ENCODE measurements at regions not wholly inside any gene's neighbourhood (a gene's known extent, or its start where the extent isn't known, plus 50 kb on each side); places are given as distances from the start of the nearest gene placed in this dataset.

DNA sequence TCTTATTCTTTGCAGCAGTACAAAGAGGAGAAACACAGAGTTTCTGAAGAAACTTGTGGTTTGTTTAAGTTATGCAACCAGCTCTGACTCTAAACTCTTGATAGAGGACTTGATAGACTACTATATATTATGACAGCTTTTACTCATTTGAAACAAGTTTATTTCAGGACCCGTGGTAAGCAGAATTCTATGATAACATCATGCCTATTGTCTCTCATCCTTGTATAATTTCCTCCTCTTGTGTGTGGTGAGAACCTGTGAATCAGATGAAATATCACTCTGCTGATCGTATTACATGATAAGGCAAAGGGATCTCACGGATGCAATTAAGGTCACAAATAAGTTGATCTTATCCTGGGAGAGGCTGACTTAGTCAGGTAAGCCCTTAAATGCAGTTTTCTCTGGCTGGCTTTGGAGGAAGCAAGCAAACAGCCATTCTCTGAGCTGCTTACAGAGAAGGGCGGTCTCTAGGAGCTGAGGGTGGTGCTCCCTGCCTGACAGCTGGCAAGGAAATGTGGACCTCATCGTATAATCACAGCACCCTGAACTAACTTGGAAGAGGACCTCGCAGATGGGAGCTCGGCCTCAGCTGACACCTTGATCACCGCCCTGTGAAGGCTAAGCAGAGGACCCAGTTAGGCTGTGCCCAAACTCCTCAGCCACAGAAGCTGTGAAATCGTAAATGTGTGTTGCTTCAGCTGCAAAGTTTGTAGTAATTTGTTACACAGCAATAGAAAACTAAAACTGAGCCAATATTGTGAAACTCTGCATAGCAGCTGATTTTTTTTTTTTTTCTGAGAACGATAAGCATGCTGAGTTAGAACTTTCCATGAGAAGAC is 151.1 kb upstream of the DPT start:
- ChIA-PET CTCF (interaction anchor here (1.0 kb wide), 1 partner anchor 15 kb away, joined by 3 read pairs; no protein-coding TSS in a partner anchor), POLR2A (interaction anchor here (0.6 kb wide), 1 partner anchor 233 kb away, joined by 3 read pairs; no protein-coding TSS in a partner anchor)
- Mint-ChIP-seq H3K4me3 (no peak overlapping the region), H3K27ac (no peak overlapping the region), H3K36me3 (ENCODE audit: low read depth) (no peaks in the 10 kb centered on the region), H3K4me1 (no peaks in the 10 kb centered on the region), H3K9me3 (ENCODE audit: low read depth) (peaks cover 6% of the 10 kb centered on the region), H3K27me3 (peaks cover 3% of the 10 kb centered on the region)
- ATAC-seq (no peak), DNase-seq (no peak)
- intact Hi-C loops (cut with DNase I, micrococcal nuclease): no loop called here

- ATAC-seq (no peak), DNase-seq (no peak)
- H3K27ac Mint-ChIP-seq: no peak overlapping the region
- H3K27me3 Mint-ChIP-seq: peaks cover 3% of the 10 kb centered on the region
- no peaks in the 10 kb centered on the region for H3K36me3 Mint-ChIP-seq (ENCODE audit: low read depth)
- H3K4me3 Mint-ChIP-seq: no peak overlapping the region
- CTCF ChIA-PET: no interaction called here
- peaks cover 6% of the 10 kb centered on the region for H3K9me3 Mint-ChIP-seq (ENCODE audit: low read depth)
- intact Hi-C loops (cut with DNase I, micrococcal nuclease): no loop called here
- no peaks in the 10 kb centered on the region for H3K4me1 Mint-ChIP-seq
- POLR2A ChIA-PET: no interaction called here
Measured at GRCh38 chr1:168881656-168882260, 152.8 kb upstream of the DPT start.

GRCh38 chr1:168887381-168887780 is 158.4 kb upstream of the DPT start:
- ChIA-PET POLR2A (interaction anchor here (0.6 kb wide), 1 partner anchor 454 kb away, joined by 3 read pairs; no protein-coding TSS in a partner anchor), CTCF (no interaction called here)
- ATAC-seq (no peak), DNase-seq (no peak)
- H3K36me3 Mint-ChIP-seq (ENCODE audit: low read depth): no peaks in the 10 kb centered on the region
- intact Hi-C loops (cut with DNase I, micrococcal nuclease): no loop called here
- H3K27ac Mint-ChIP-seq: no peak overlapping the region
- H3K9me3 Mint-ChIP-seq (ENCODE audit: low read depth): peaks cover 6% of the 10 kb centered on the region
- H3K4me3 Mint-ChIP-seq: no peak overlapping the region
- no peaks in the 10 kb centered on the region for H3K4me1 Mint-ChIP-seq
- peaks cover 7% of the 10 kb centered on the region for H3K27me3 Mint-ChIP-seq

DNA sequence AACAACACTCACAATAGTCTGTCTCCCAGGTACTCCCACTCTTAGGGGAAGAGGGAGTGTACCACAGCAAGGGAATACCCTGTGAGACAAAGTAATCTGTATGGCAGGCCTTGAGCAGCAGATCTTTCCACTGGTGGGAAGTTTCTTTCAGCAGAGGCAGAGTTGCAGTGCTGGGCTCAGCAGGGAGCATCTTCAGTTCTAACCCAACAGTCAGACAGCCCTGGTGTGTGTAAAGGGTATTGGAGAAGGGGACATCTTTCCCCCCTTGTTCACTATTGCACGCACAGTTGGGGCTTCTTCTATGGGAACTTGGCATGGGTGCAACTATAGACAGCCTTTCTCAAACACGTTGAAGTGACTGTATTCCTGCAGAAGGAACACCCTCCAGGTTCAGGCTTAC is 159.4 kb upstream of the DPT start:
- no peak overlapping the region for H3K4me3 Mint-ChIP-seq
- H3K9me3 Mint-ChIP-seq (ENCODE audit: low read depth): peaks cover 6% of the 10 kb centered on the region
- DNase-seq (no peak), ATAC-seq (no peak)
- intact Hi-C loops (cut with DNase I, micrococcal nuclease): no loop called here
- peaks cover 14% of the 10 kb centered on the region for H3K27me3 Mint-ChIP-seq
- ChIA-PET POLR2A (no interaction called here), CTCF (interaction anchor here (0.8 kb wide), 1 partner anchor 49 kb away, joined by 4 read pairs; no protein-coding TSS in a partner anchor)
- H3K4me1 Mint-ChIP-seq: no peaks in the 10 kb centered on the region
- H3K27ac Mint-ChIP-seq: no peak overlapping the region
- H3K36me3 Mint-ChIP-seq (ENCODE audit: low read depth): no peaks in the 10 kb centered on the region

DNA sequence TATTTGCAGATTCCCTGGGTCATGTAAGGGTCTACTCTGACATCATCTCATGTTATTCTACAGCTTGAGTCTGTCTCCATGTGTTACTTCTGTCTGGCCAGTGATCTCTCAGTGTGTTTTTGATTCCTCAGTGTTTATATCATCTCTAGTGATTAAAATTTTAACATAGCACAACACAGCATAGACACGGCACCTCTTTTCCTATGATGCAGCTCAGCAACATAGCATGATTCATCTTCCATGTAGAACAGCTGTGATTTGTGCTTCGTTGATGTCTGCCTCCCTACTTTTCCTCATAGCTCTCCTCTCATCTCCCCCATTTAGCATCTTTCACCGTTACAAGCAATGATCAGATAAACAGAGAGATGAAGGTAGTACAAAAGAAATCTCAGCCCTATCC is 163.9 kb upstream of the DPT start:
- no peak for DNase-seq
- no peak overlapping the region for H3K27ac Mint-ChIP-seq
- POLR2A ChIA-PET: no interaction called here
- no peaks in the 10 kb centered on the region for H3K36me3 Mint-ChIP-seq (ENCODE audit: low read depth)
- H3K4me3 Mint-ChIP-seq: no peak overlapping the region
- peaks cover 33% of the 10 kb centered on the region for H3K27me3 Mint-ChIP-seq
- no peak for ATAC-seq
- intact Hi-C loops (cut with DNase I, micrococcal nuclease): no loop called here
- no peaks in the 10 kb centered on the region for H3K9me3 Mint-ChIP-seq (ENCODE audit: low read depth)
- no peaks in the 10 kb centered on the region for H3K4me1 Mint-ChIP-seq
- CTCF ChIA-PET: no interaction called here

DNA sequence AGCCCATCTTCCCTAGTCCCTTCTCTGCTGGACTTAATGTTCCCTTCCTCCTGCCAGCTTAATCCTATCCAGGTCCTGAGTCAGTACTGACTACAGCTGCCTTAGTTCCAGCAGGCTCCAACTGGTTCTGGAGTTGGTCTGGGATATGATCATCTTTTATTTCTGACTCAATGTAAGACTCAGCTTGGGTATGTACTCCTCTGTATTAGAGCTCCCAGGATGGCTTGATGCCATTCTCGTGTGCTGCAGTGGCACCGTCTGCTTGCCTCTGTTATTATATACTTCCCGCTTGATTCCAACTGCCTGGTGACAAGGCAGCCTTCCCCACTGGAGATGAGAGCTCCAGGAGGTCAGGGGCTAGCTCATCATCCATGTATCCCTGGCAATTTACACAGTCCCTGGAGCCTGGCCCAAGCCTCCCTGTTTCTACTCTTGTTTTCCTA is 164.4 kb upstream of the DPT start:
- no peak overlapping the region for H3K27ac Mint-ChIP-seq
- peaks cover 31% of the 10 kb centered on the region for H3K27me3 Mint-ChIP-seq
- H3K9me3 Mint-ChIP-seq (ENCODE audit: low read depth): no peaks in the 10 kb centered on the region
- DNase-seq (no peak), ATAC-seq (no peak)
- no peaks in the 10 kb centered on the region for H3K4me1 Mint-ChIP-seq
- H3K36me3 Mint-ChIP-seq (ENCODE audit: low read depth): no peaks in the 10 kb centered on the region
- CTCF ChIA-PET: no interaction called here
- no peak overlapping the region for H3K4me3 Mint-ChIP-seq
- POLR2A ChIA-PET: no interaction called here
- intact Hi-C loops (cut with DNase I, micrococcal nuclease): no loop called here

- intact Hi-C loops (cut with DNase I, micrococcal nuclease): no loop called here
Measured at GRCh38 chr1:168894397-168894903, 165.4 kb upstream of the DPT start.

GRCh38 chr1:168897249-168897648 is 168.2 kb upstream of the DPT start:
- CTCF ChIA-PET: interaction anchor here (0.6 to 0.8 kb wide), 2 partner anchors 41 to 294 kb away, joined by 3 to 4 read pairs; no protein-coding TSS in a partner anchor
- Mint-ChIP-seq H3K9me3 (ENCODE audit: low read depth) (no peaks in the 10 kb centered on the region), H3K4me1 (no peaks in the 10 kb centered on the region), H3K27ac (no peak overlapping the region), H3K4me3 (no peak overlapping the region), H3K27me3 (peaks cover 34% of the 10 kb centered on the region), H3K36me3 (ENCODE audit: low read depth) (no peaks in the 10 kb centered on the region)
- intact Hi-C loops (cut with DNase I, micrococcal nuclease): no loop called here
- POLR2A ChIA-PET: no interaction called here
- no peak for ATAC-seq
- no peak for DNase-seq

More at GRCh38 chr1:168894397-168894903, 165.4 kb upstream of the DPT start:
- DNase-seq (no peak), ATAC-seq (no peak)
- H3K9me3 Mint-ChIP-seq (ENCODE audit: low read depth): no peaks in the 10 kb centered on the region
- H3K4me1 Mint-ChIP-seq: no peaks in the 10 kb centered on the region
- CTCF ChIA-PET: interaction anchor here (0.9 kb wide), 1 partner anchor 13 kb away, joined by 3 read pairs; no protein-coding TSS in a partner anchor
- H3K27ac Mint-ChIP-seq: no peak overlapping the region
- H3K27me3 Mint-ChIP-seq: peaks cover 33% of the 10 kb centered on the region
- H3K4me3 Mint-ChIP-seq: no peak overlapping the region
- POLR2A ChIA-PET: no interaction called here
- H3K36me3 Mint-ChIP-seq (ENCODE audit: low read depth): no peaks in the 10 kb centered on the region

DNA sequence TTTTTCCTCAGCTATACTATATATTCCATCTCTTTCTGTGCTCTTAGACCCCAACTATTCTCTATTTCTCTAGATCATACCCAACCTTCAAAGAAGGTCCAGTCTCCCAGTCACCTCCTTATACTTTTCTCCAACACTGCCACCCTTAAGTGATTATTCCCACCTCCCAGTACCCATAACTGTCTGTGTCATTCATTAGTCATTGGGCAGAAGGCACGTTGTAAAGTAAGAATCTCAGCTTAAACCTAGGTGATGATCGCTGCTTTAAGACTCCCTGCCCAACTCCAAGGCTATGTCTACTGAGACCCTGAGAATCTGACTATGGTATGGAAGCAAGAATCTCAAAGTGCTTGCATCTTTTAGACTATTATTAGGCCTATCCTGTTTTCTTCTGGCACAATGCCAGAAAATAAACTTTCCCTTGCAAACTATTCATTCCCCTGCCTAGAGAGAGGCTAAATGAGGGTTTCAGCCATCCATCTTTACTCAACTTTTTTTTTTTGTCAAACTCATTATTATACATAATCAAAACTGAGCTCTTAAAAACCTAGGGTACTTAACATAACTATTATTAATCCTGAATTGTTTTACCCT is 174.3 kb upstream of the DPT start:
- Mint-ChIP-seq H3K27ac (no peak overlapping the region), H3K4me3 (no peak overlapping the region), H3K4me1 (no peaks in the 10 kb centered on the region), H3K9me3 (ENCODE audit: low read depth) (no peaks in the 10 kb centered on the region), H3K36me3 (ENCODE audit: low read depth) (no peaks in the 10 kb centered on the region), H3K27me3 (peaks cover 9% of the 10 kb centered on the region)
- ATAC-seq (no peak), DNase-seq (no peak)
- ChIA-PET CTCF (no interaction called here), POLR2A (no interaction called here)
- intact Hi-C loops (cut with DNase I, micrococcal nuclease): no loop called here

DNA sequence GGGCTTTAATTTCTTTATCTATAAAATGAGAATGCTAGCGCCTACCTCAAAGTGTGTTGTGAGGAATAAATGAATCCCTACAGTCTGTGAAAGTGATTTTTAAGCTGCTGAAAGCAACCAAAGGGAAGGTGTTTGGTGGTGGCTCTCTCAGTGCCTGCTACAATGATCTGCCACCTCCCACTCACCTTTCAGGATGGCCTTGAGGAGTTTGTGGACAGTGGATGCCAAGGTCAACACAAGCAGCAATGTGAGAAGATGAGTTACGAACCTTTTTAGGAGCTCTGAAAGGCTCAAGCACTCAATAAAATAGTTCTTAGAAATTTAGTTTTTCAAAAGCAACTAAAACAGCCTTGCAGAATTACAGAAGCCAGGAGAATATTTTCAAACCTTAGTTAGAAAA is 176.6 kb upstream of the DPT start:
- POLR2A ChIA-PET: no interaction called here
- Mint-ChIP-seq H3K36me3 (ENCODE audit: low read depth) (no peaks in the 10 kb centered on the region), H3K4me1 (no peaks in the 10 kb centered on the region), H3K4me3 (no peak overlapping the region), H3K27ac (no peak overlapping the region), H3K9me3 (ENCODE audit: low read depth) (no peaks in the 10 kb centered on the region), H3K27me3 (peaks cover 8% of the 10 kb centered on the region)
- ATAC-seq (no peak), DNase-seq (no peak)
- intact Hi-C loops (cut with DNase I, micrococcal nuclease): no loop called here
- CTCF ChIA-PET: no interaction called here

- no peaks in the 10 kb centered on the region for H3K36me3 Mint-ChIP-seq (ENCODE audit: low read depth)
- CTCF ChIA-PET: interaction anchor here (1.0 to 1.1 kb wide), 2 partner anchors 12 to 16 kb away, joined by 3 read pairs; no protein-coding TSS in a partner anchor
- H3K27ac Mint-ChIP-seq: no peak overlapping the region
- intact Hi-C loops (cut with DNase I, micrococcal nuclease): no loop called here
- no peak for ATAC-seq
- no peaks in the 10 kb centered on the region for H3K4me1 Mint-ChIP-seq
- POLR2A ChIA-PET: no interaction called here
- no peak overlapping the region for H3K4me3 Mint-ChIP-seq
- no peaks in the 10 kb centered on the region for H3K9me3 Mint-ChIP-seq (ENCODE audit: low read depth)
- DNase-seq: no peak
- peaks cover 6% of the 10 kb centered on the region for H3K27me3 Mint-ChIP-seq
Measured at GRCh38 chr1:168906367-168906766, 177.4 kb upstream of the DPT start.
